A549 (cell line): ENCODE measurements at regions not wholly inside any gene's neighbourhood (a gene's known extent, or its start where the extent isn't known, plus 50 kb on each side); places are given as distances from the start of the nearest gene placed in this dataset.
A peak's percentile ranks its signal among the peaks of the same experiment; 100 is the strongest.
"Not testable (repeated sequence)": the region's sequence is repeated elsewhere in the genome, so short reads cannot be mapped to it uniquely, and the experiment has no call there.

ENCODE experiments used
- ATAC-seq, 2 experiments: fragments of 200-7000 bp in 1 of 2; fragments of >200 bp in 1 of 2; cut with Nextera tagmentation in 1 of 2; cut with Tn5 transposase in 1 of 2; 3 replicates each; pipeline versions ENCODE4 v1.8.0 to v1.9.1; 2018 to 2020; ENCODE audit warnings: mild to moderate bottlenecking in 1 of 2, moderate library complexity in 1 of 2
- CTCF ChIA-PET: fragments of 300-600 bp; sonication (Branson Sonifier 250); formaldehyde crosslinking; extraction: SDS; loops from one replicate; lab custom pipeline; 2021; ENCODE audit warnings: antibody characterized with exemption, inconsistent platforms; lab: Yijun Ruan, JAX
- POLR2A ChIA-PET: fragments of 350-600 bp; formaldehyde crosslinking; extraction: SDS; loops from one replicate; lab custom pipeline; 2021; ENCODE audit warnings: antibody characterized with exemption, inconsistent platforms; lab: Yijun Ruan, JAX
- DNase-seq, 2 experiments: peaks; one replicate each; pipeline versions ENCODE4 v3.0.0 to v3.0.0-alpha.2; 2011 to 2016; ENCODE audit warnings: low read depth in 1 of 2, low spot score in 1 of 2
- FAIRE-seq: peaks from 2 replicates; lab custom pipeline; 2011; peaks lifted over from hg19 to GRCh38; lab: Jason Lieb, UNC
- H3K27ac ChIP-seq, 2 experiments: fragments of >200 bp; sonication (Bioruptor Twin); formaldehyde crosslinking; 3 replicates each; pipeline ENCODE4 v1.5.1; 2016 to 2017
- H3K4me1 ChIP-seq: fragments of >200 bp; sonication (Bioruptor Twin); formaldehyde crosslinking; 3 replicates; pipeline ENCODE4 v1.6.1; 2016
- H3K4me2 ChIP-seq: fragments of >200 bp; sonication (Bioruptor Twin); formaldehyde crosslinking; 3 replicates; pipeline ENCODE4 v1.6.1; 2016
- H3K4me3 ChIP-seq: fragments of >200 bp; sonication (Bioruptor Twin); formaldehyde crosslinking; 3 replicates; pipeline ENCODE4 v1.5.1; 2016
- H3K9me3 ChIP-seq: fragments of >200 bp; sonication (Bioruptor Twin); formaldehyde crosslinking; 3 replicates; pipeline ENCODE4 v1.6.1; 2016
- CHD4 ChIP-seq: fragments of 200-600 bp; sonication (generic); IDR thresholded peaks from 2 replicates; pipeline ENCODE4 v1.6.1; 2016; ENCODE audit warnings: antibody characterized with exemption, mild to moderate bottlenecking, borderline replicate concordance
- FOSL2 ChIP-seq, 2 experiments: fragments of 450-650 bp in 1 of 2; fragments of >200 bp in 1 of 2; sonication (Bioruptor Twin) in 1 of 2; formaldehyde crosslinking; IDR thresholded peaks; 2 replicates each; pipeline versions ENCODE4 v1.5.0 to v1.6.1; 2016 to 2020; ENCODE audit warnings: mild to moderate bottlenecking in 1 of 2, moderate library complexity in 1 of 2
- GATA3 ChIP-seq: IDR thresholded peaks from 2 replicates; pipeline ENCODE4 v1.6.1; 2012; ENCODE audit warnings: borderline replicate concordance
- HDAC2 ChIP-seq: fragments of 200-600 bp; sonication (generic); IDR thresholded peaks from 2 replicates; pipeline ENCODE4 v1.6.1; 2016
- HOXB13 ChIP-seq: fragments of 250-450 bp; sonication (Bioruptor Pico); IDR thresholded peaks from 2 replicates; pipeline ENCODE4 v1.5.0; 2020; ENCODE audit warnings: low read depth, mild to moderate bottlenecking, moderate library complexity
- JUNB ChIP-seq: fragments of >200 bp; sonication (Bioruptor Twin); formaldehyde crosslinking; IDR thresholded peaks from 2 replicates; pipeline ENCODE4 v1.6.1; 2016
- KDM1A ChIP-seq: fragments of 200-600 bp; sonication (generic); IDR thresholded peaks from 2 replicates; pipeline ENCODE4 v1.6.1; 2016; ENCODE audit warnings: low read depth, mild to moderate bottlenecking
- MAX ChIP-seq: IDR thresholded peaks from 2 replicates; pipeline ENCODE4 v1.6.1; 2012
- MYC ChIP-seq: IDR thresholded peaks from 2 replicates; pipeline ENCODE4 v1.6.1; 2012; ENCODE audit warnings: mild to moderate bottlenecking, inconsistent platforms, low read length, improper control_type of control experiment, borderline replicate concordance
- NFE2L2 ChIP-seq: fragments of 150-350 bp; conservative IDR thresholded peaks from 2 replicates; pipeline ENCODE4 v1.6.1; 2014; ENCODE audit warnings: low read length
- NPAS2 ChIP-seq: fragments of 250-450 bp; sonication (Bioruptor Pico); IDR thresholded peaks from 2 replicates; pipeline ENCODE4 v1.8.0; 2022; ENCODE audit warnings: mild to moderate bottlenecking, moderate library complexity, borderline replicate concordance
- PHF8 ChIP-seq: fragments of 200-600 bp; sonication (generic); IDR thresholded peaks from 2 replicates; pipeline ENCODE4 v1.6.1; 2016; ENCODE audit warnings: low read depth, mild to moderate bottlenecking, antibody characterized with exemption, moderate library complexity, borderline replicate concordance
- POLR2A ChIP-seq: IDR thresholded peaks from 2 replicates; pipeline ENCODE4 v1.6.1; 2012; ENCODE audit warnings: mild to moderate bottlenecking, low read length
- RARB ChIP-seq: fragments of 250-450 bp; sonication (Bioruptor Pico); IDR thresholded peaks from 2 replicates; pipeline ENCODE4 v1.8.0; 2021; ENCODE audit warnings: mild to moderate bottlenecking, moderate library complexity
- SMC3 ChIP-seq: fragments of >200 bp; sonication (Bioruptor Twin); formaldehyde crosslinking; IDR thresholded peaks from 3 replicates; pipeline ENCODE4 v1.6.1; 2018; ENCODE audit warnings: inconsistent platforms
- SREBF2 ChIP-seq: fragments of 450-650 bp; IDR thresholded peaks from 2 replicates; pipeline ENCODE4 v1.6.1; 2014; ENCODE audit warnings: mild to moderate bottlenecking, moderate library complexity
- WGBS: methylation state at CpG from one replicate; pipeline ENCODE4 v1.1.6; 2017; ENCODE audit errors: missing lambda C conversion rate; 5-methylcytosine and 5-hydroxymethylcytosine counted together

GRCh38 chr1:31487721-31488293, 74.8 kb downstream of the SERINC2 start:
- Histone ChIP-seq H3K4me1 (peaks cover 10% of the 10 kb centered on the region; the same call in 2 of the 3 replicates), H3K27ac (no peak overlapping the region), H3K4me3 (no peak overlapping the region), H3K9me3 (no peaks in the 10 kb centered on the region)
- FAIRE-seq (no peak), DNase-seq (no peak)
- CTCF ChIA-PET = no interaction called here
- TF ChIP-seq HDAC2 = no peak
- TF ChIP-seq, all 56 proteins: peak for 0
- 53% methylated on average over 3 of the region's 5 CpGs for whole genome bisulfite sequencing
- POLR2A ChIA-PET = interaction anchor here (0.5 kb wide), 1 partner anchor 291 kb away, joined by 3 read pairs; no protein-coding TSS in a partner anchor
- ATAC-seq = no peak
- peak overlapping the region; percentile 9; the same call in 1 of the 3 replicates for H3K4me2 ChIP-seq

GRCh38 chr1:31488528-31488927, 75.5 kb downstream of the SERINC2 start:
- Histone ChIP-seq H3K4me2 (no peak overlapping the region), H3K9me3 (no peaks in the 10 kb centered on the region), H3K4me3 (no peak overlapping the region), H3K27ac (no peak overlapping the region), H3K4me1 (peaks cover 5% of the 10 kb centered on the region; the same call in 2 of the 3 replicates)
- CTCF ChIA-PET = no interaction called here
- 49% methylated on average over 4 of the region's 4 CpGs for WGBS
- DNase-seq (no peak), FAIRE-seq (no peak), ATAC-seq (no peak)
- no peak for TF ChIP-seq JUNB
- no peak for TF ChIP-seq RARB
- TF ChIP-seq HOXB13 (CRISPR knock-in tag) = no peak
- no peak for TF ChIP-seq GATA3
- TF ChIP-seq NFE2L2 = no peak
- POLR2A ChIA-PET = interaction anchor here (0.5 kb wide), 1 partner anchor 291 kb away, joined by 3 read pairs; no protein-coding TSS in a partner anchor

- WGBS = 53% methylated on average over 3 of the region's 3 CpGs
- ATAC-seq, H3K4me2 ChIP-seq, H3K4me3 ChIP-seq, H3K27ac ChIP-seq, H3K9me3 ChIP-seq, FAIRE-seq, H3K4me1 ChIP-seq, POLR2A ChIA-PET, DNase-seq: not testable (repeated sequence)
- CTCF ChIA-PET = interaction anchor here (1.1 to 2.6 kb wide), 2 partner anchors 48 to 68 kb away, joined by 3 to 7 read pairs; no protein-coding TSS in a partner anchor
Observed at GRCh38 chr1:31489575-31489974, 76.6 kb downstream of the SERINC2 start.

- H3K4me2 ChIP-seq, H3K4me3 ChIP-seq, H3K4me1 ChIP-seq, DNase-seq, POLR2A ChIA-PET, H3K27ac ChIP-seq, ATAC-seq, FAIRE-seq, H3K9me3 ChIP-seq: not testable (repeated sequence)
- CTCF ChIA-PET = interaction anchor here (2.6 kb wide), 1 partner anchor 69 kb away, joined by 7 read pairs; no protein-coding TSS in a partner anchor
- WGBS = 8% methylated on average over 1 of the region's 1 CpG
Observed at GRCh38 chr1:31490596-31490995, 77.6 kb downstream of the SERINC2 start.

GRCh38 chr1:31495351-31495750, 81.0 kb upstream of the TINAGL1 start:
- H3K9me3 ChIP-seq, H3K4me3 ChIP-seq, FAIRE-seq, POLR2A ChIA-PET, DNase-seq, CTCF ChIA-PET, ATAC-seq, H3K4me1 ChIP-seq, H3K4me2 ChIP-seq, H3K27ac ChIP-seq: not testable (repeated sequence)
- 54% methylated on average over 5 of the region's 5 CpGs for WGBS

- FAIRE-seq, CTCF ChIA-PET, POLR2A ChIA-PET, H3K4me2 ChIP-seq, ATAC-seq, H3K4me3 ChIP-seq, H3K4me1 ChIP-seq, H3K9me3 ChIP-seq, H3K27ac ChIP-seq, DNase-seq: not testable (repeated sequence)
- WGBS = 38% methylated on average over 2 of the region's 2 CpGs
Observed at GRCh38 chr1:31495770-31496169, 80.5 kb upstream of the TINAGL1 start.

GRCh38 chr1:31497601-31498000, 78.7 kb upstream of the TINAGL1 start:
- ChIA-PET CTCF (no interaction called here), POLR2A (interaction anchor here (0.6 kb wide), 1 partner anchor 55 kb away, joined by 5 read pairs; no protein-coding TSS in a partner anchor)
- Histone ChIP-seq H3K4me1 (no peaks in the 10 kb centered on the region), H3K4me3 (no peak overlapping the region), H3K4me2 (no peak overlapping the region), H3K9me3 (no peaks in the 10 kb centered on the region), H3K27ac (no peak overlapping the region)
- no peak for TF ChIP-seq KDM1A
- no peak for TF ChIP-seq CHD4
- no peak for TF ChIP-seq SREBF2
- no peak for TF ChIP-seq FOSL2 (IDR thresholded peaks at IDR 0.05)
- no peak for TF ChIP-seq FOSL2 (CRISPR knock-in tag; IDR thresholded peaks at IDR 0.05)
- TF ChIP-seq MYC = no peak
- no peak for TF ChIP-seq POLR2A
- TF ChIP-seq NPAS2 (CRISPR knock-in tag) = no peak
- TF ChIP-seq MAX = no peak
- TF ChIP-seq GATA3 = no peak
- no peak for TF ChIP-seq SMC3
- no peak for TF ChIP-seq PHF8
- no peak for FAIRE-seq
- no peak for ATAC-seq
- 64% methylated on average over 6 of the region's 6 CpGs for WGBS
- no peak for DNase-seq
